Glutamatergic neuron (in vitro differentiated cells): ENCODE measurements at regions not wholly inside any gene's neighbourhood (a gene's known extent, or its start where the extent isn't known, plus 50 kb on each side); places are given as distances from the start of the nearest gene placed in this dataset.

Experiments
- DNase-seq: peaks from one replicate; pipeline ENCODE4 v3.0.0; 2022
- H3K27ac Mint-ChIP-seq: one replicate; pipeline ENCODE4 v1.8.0; 2020; ENCODE audit warnings: mild to moderate bottlenecking, mixed read lengths, inconsistent platforms; ENCODE audit not compliant: unreplicated experiment
- H3K27me3 Mint-ChIP-seq: one replicate; pipeline ENCODE4 v1.8.0; 2020; ENCODE audit warnings: mild to moderate bottlenecking, moderate library complexity, mixed read lengths, inconsistent platforms; ENCODE audit not compliant: unreplicated experiment
- H3K36me3 Mint-ChIP-seq: one replicate; pipeline ENCODE4 v1.8.0; 2020; ENCODE audit warnings: mild to moderate bottlenecking, mixed read lengths, inconsistent platforms; ENCODE audit not compliant: unreplicated experiment
- H3K4me1 Mint-ChIP-seq: one replicate; pipeline ENCODE4 v1.8.0; 2020; ENCODE audit warnings: mild to moderate bottlenecking, low read depth, mixed read lengths, inconsistent platforms; ENCODE audit not compliant: unreplicated experiment
- H3K4me3 Mint-ChIP-seq: one replicate; pipeline ENCODE4 v1.8.0; 2020; ENCODE audit warnings: mild to moderate bottlenecking, mixed read lengths, inconsistent platforms; ENCODE audit not compliant: unreplicated experiment
- H3K9me3 Mint-ChIP-seq: one replicate; pipeline ENCODE4 v1.8.0; 2020; ENCODE audit warnings: mild to moderate bottlenecking, moderate library complexity, mixed read lengths, inconsistent platforms; ENCODE audit not compliant: unreplicated experiment
- CTCF ChIP-seq: fragments of 200-600 bp; sonication (generic); IDR thresholded peaks from one replicate; pipeline ENCODE4 v1.5.0; 2021; ENCODE audit not compliant: partially characterized antibody, unreplicated experiment

GRCh38 chr18:24875286-24875685 is 414.8 kb downstream of the HRH4 start:
- DNase-seq = no peak
- no peaks in the 10 kb centered on the region for H3K36me3 Mint-ChIP-seq
- no peak overlapping the region for H3K27ac Mint-ChIP-seq
- H3K9me3 Mint-ChIP-seq = no peaks in the 10 kb centered on the region
- TF ChIP-seq CTCF = no peak
- H3K4me1 Mint-ChIP-seq = peaks cover 22% of the 10 kb centered on the region
- peaks cover 3% of the 10 kb centered on the region for H3K27me3 Mint-ChIP-seq
- H3K4me3 Mint-ChIP-seq = no peak overlapping the region

- Mint-ChIP-seq H3K27ac (no peak overlapping the region), H3K36me3 (no peaks in the 10 kb centered on the region), H3K4me1 (peaks cover 22% of the 10 kb centered on the region), H3K4me3 (no peak overlapping the region), H3K27me3 (peaks cover 3% of the 10 kb centered on the region), H3K9me3 (no peaks in the 10 kb centered on the region)
- TF ChIP-seq CTCF = no peak
- no peak for DNase-seq
These were observed 415.3 kb downstream of the HRH4 start for GRCh38 chr18:24875777-24876176.

- Mint-ChIP-seq H3K27me3 (peaks cover 3% of the 10 kb centered on the region), H3K27ac (no peak overlapping the region)
- TF ChIP-seq CTCF = no peak
These were observed 415.8 kb downstream of the HRH4 start for GRCh38 chr18:24876266-24876665.

GRCh38 chr18:24877066-24877465 is 416.6 kb downstream of the HRH4 start:
- Mint-ChIP-seq H3K27me3 (peaks cover 3% of the 10 kb centered on the region), H3K4me1 (peaks cover 22% of the 10 kb centered on the region), H3K9me3 (no peaks in the 10 kb centered on the region), H3K27ac (no peak overlapping the region), H3K4me3 (no peak overlapping the region), H3K36me3 (no peaks in the 10 kb centered on the region)
- no peak for DNase-seq
- TF ChIP-seq CTCF = no peak

More at GRCh38 chr18:24876266-24876665, 415.8 kb downstream of the HRH4 start:
- no peaks in the 10 kb centered on the region for H3K36me3 Mint-ChIP-seq
- H3K9me3 Mint-ChIP-seq = no peaks in the 10 kb centered on the region
- H3K4me3 Mint-ChIP-seq = no peak overlapping the region
- DNase-seq = no peak
- peaks cover 22% of the 10 kb centered on the region for H3K4me1 Mint-ChIP-seq

GRCh38 chr18:24877546-24877945 is 417.1 kb downstream of the HRH4 start:
- Mint-ChIP-seq H3K9me3 (no peaks in the 10 kb centered on the region), H3K36me3 (no peaks in the 10 kb centered on the region), H3K27ac (no peak overlapping the region), H3K4me1 (peaks cover 22% of the 10 kb centered on the region), H3K27me3 (peaks cover 3% of the 10 kb centered on the region), H3K4me3 (no peak overlapping the region)
- TF ChIP-seq CTCF = no peak
- no peak for DNase-seq
